ENCODE measurements at regions not wholly inside any gene's neighbourhood (a gene's known extent, or its start where the extent isn't known, plus 50 kb on each side); places are given as distances from the start of the nearest gene placed in this dataset.

DNA sequence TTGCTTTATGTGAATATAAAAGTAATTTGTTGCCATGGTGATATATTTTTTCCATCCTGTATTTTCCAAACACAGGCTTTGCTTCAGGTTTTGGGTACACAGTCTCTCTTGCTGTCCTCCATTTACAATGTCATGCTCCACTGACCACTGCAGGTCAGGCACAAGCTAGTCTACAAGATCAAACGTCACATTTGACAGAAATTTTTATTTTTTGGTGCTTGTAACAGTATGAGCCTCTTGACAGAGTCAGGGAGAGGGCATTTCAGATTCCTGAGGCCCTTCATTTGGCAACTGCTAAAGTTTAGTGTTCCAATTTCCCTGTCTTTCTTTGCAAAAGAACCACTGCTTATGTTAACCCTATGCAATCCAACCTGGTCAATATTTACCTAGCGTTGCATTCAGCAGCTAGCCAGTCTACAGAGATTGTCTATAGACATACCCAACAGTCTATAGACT is 175.0 kb downstream of the RFC3 start:
- TF ChIP-seq, protein P1, sequence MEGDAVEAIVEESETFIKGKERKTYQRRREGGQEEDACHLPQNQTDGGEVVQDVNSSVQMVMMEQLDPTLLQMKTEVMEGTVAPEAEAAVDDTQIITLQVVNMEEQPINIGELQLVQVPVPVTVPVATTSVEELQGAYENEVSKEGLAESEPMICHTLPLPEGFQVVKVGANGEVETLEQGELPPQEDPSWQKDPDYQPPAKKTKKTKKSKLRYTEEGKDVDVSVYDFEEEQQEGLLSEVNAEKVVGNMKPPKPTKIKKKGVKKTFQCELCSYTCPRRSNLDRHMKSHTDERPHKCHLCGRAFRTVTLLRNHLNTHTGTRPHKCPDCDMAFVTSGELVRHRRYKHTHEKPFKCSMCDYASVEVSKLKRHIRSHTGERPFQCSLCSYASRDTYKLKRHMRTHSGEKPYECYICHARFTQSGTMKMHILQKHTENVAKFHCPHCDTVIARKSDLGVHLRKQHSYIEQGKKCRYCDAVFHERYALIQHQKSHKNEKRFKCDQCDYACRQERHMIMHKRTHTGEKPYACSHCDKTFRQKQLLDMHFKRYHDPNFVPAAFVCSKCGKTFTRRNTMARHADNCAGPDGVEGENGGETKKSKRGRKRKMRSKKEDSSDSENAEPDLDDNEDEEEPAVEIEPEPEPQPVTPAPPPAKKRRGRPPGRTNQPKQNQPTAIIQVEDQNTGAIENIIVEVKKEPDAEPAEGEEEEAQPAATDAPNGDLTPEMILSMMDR (IDR thresholded peaks at IDR 0.05; ENCODE audit: borderline replicate concordance, extremely low read depth, low read length, poor library complexity, severe bottlenecking), result no peak
- TF ChIP-seq EZH2 (IDR thresholded peaks at IDR 0.05; ENCODE audit: borderline replicate concordance, low read depth, low read length, severe bottlenecking), result no peak

Data from DND-41 (cell line).